ENCODE measurements at regions not wholly inside any gene's neighbourhood (a gene's known extent, or its start where the extent isn't known, plus 50 kb on each side); places are given as distances from the start of the nearest gene placed in this dataset.
A peak's percentile ranks its signal among the peaks of the same experiment; 100 is the strongest.
"Not testable (repeated sequence)": the region's sequence is repeated elsewhere in the genome, so short reads cannot be mapped to it uniquely, and the experiment has no call there.

DNA sequence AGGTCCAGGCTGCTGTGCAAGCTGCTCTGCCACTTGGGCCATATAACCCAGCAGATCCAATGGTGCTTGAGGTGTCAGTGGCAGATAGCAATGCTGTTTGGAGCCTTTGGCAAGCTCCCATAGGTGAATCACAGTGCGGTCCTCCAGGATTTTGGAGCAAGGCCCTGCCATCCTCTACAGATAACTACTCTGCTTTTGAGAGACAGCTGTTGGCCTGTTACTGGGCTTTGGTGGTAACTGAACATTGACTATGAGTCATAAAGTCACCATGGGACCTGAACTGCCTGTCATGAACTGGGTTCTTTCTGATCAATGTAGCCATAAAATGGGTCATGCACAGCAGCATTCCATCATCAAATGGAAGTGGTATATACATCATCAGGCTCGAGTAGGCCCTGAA is 92.0 kb upstream of the IGLL5 start:
- POLR2A ChIA-PET; DNase-seq; H3K4me3 Mint-ChIP-seq; H3K27me3 ChIP-seq (replicated peaks in 1 of 2; ENCODE audit: control insufficient read depth in 2 of 2, extremely low read depth in 1 of 2, insufficient read depth in 2 of 2, low read length in 1 of 2); H3K4me3 ChIP-seq (ENCODE audit: control insufficient read depth in 1 of 2, extremely low read depth in 1 of 2, low read length in 1 of 2); H3K36me3 Mint-ChIP-seq; H3K27ac ChIP-seq (ENCODE audit: low read length); CTCF ChIA-PET; H3K27me3 Mint-ChIP-seq; H3K9me3 Mint-ChIP-seq; ATAC-seq (replicated peaks in 1 of 4); H3K27ac Mint-ChIP-seq; H3K9me3 ChIP-seq; H3K36me3 ChIP-seq (ENCODE audit: control insufficient read depth in 2 of 2, extremely low read depth in 1 of 2, insufficient read depth in 1 of 2, low read length in 1 of 2): not testable (repeated sequence)
- WGBS (ENCODE audit: insufficient coverage), result no CpG with 5 or more reads among the region's 2 CpGs
- H3K4me1 ChIP-seq (ENCODE audit: control insufficient read depth in 1 of 2, extremely low read depth in 1 of 2, insufficient read depth in 2 of 2, low read length in 2 of 2), result peaks cover 8 to 27% of the 10 kb centered on the region in 2 experiments
- peaks cover 19 to 48% (median 43%) of the 10 kb centered on the region in 3 donors for H3K4me1 Mint-ChIP-seq

DNA sequence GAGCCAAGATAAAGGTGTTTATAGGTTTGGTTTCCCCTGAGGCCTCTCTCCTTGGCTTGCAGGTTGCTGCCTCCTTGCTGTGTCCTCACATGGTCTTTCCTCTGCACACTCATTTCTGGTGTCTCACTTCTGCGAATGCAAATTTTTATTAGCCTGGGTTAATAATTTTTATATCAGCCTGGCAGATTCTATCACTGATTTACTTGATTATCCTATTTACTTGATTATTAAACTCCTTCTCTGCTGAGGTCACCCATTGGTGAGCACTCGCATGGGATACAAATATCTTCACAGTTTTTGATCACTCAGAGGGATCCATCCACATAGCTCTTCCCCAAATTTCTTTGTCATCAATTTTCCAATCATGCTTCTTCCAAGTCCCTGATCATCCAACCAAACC is 90.9 kb upstream of the IGLL5 start:
- Histone ChIP-seq H3K4me1 (ENCODE audit: control insufficient read depth in 1 of 2, extremely low read depth in 1 of 2, insufficient read depth in 2 of 2, low read length in 2 of 2) (peaks cover 0 to 16% of the 10 kb centered on the region in 2 experiments), H3K27me3 (replicated peaks in 1 of 2; ENCODE audit: control insufficient read depth in 2 of 2, extremely low read depth in 1 of 2, insufficient read depth in 2 of 2, low read length in 1 of 2) (no peaks in the 10 kb centered on the region), H3K36me3 (ENCODE audit: control insufficient read depth in 2 of 2, extremely low read depth in 1 of 2, insufficient read depth in 1 of 2, low read length in 1 of 2) (no peaks in the 10 kb centered on the region), H3K4me3 (ENCODE audit: control insufficient read depth in 1 of 2, extremely low read depth in 1 of 2, low read length in 1 of 2) (no peak overlapping the region), H3K27ac (ENCODE audit: low read length) (no peak overlapping the region), H3K9me3 (no peaks in the 10 kb centered on the region)
- Mint-ChIP-seq H3K27ac (peak overlapping the region in 1 of 2 donors; percentile 8), H3K36me3 (peaks cover 2% of the 10 kb centered on the region), H3K4me1 (peaks cover 9 to 37% (median 35%) of the 10 kb centered on the region in 3 donors), H3K4me3 (no peak overlapping the region), H3K27me3 (no peaks in the 10 kb centered on the region), H3K9me3 (no peaks in the 10 kb centered on the region)
- 100% methylated on average over 1 of the region's 2 CpGs for WGBS (ENCODE audit: insufficient coverage)
- ChIA-PET CTCF (interaction anchor here in 1 of 2 donors (0.7 kb wide), 1 partner anchor 39 kb away, joined by 3 read pairs; no protein-coding TSS in a partner anchor), POLR2A (no interaction called here)
- DNase-seq (no peak), ATAC-seq (replicated peaks in 1 of 4) (no peak)

DNA sequence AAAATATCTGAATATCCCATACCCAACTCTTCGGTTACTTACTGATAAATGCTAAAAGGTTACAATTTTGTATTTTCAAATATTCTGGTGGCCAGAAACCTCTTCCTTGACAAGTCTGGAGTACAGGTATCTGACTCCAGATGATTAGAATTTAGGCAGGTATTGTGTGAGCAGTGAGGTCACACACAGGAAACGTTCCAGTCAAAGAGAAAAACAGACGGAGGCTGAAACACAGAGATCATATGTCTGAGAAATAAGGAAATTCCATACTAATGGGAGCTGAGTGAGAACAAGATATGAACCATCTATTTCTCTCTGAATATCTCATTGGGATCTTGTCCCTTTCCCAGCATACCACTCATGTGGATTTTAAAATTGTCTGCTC is 89.4 kb upstream of the IGLL5 start:
- Mint-ChIP-seq H3K9me3 (no peaks in the 10 kb centered on the region), H3K27me3 (no peaks in the 10 kb centered on the region), H3K36me3 (peaks cover 2% of the 10 kb centered on the region), H3K4me3 (no peak overlapping the region), H3K27ac (peak overlapping the region; percentile 53 to 59), H3K4me1 (peaks cover 0 to 36% (median 30%) of the 10 kb centered on the region in 3 donors)
- Histone ChIP-seq H3K36me3 (ENCODE audit: control insufficient read depth in 2 of 2, extremely low read depth in 1 of 2, insufficient read depth in 1 of 2, low read length in 1 of 2) (no peaks in the 10 kb centered on the region), H3K27ac (ENCODE audit: low read length) (no peak overlapping the region), H3K4me3 (ENCODE audit: control insufficient read depth in 1 of 2, extremely low read depth in 1 of 2, low read length in 1 of 2) (no peak overlapping the region), H3K9me3 (no peaks in the 10 kb centered on the region), H3K27me3 (replicated peaks in 1 of 2; ENCODE audit: control insufficient read depth in 2 of 2, extremely low read depth in 1 of 2, insufficient read depth in 2 of 2, low read length in 1 of 2) (no peaks in the 10 kb centered on the region), H3K4me1 (ENCODE audit: control insufficient read depth in 1 of 2, extremely low read depth in 1 of 2, insufficient read depth in 2 of 2, low read length in 2 of 2) (peaks cover 4 to 7% of the 10 kb centered on the region in 2 experiments)
- CTCF ChIA-PET, result interaction anchor here (0.8 to 1.0 kb wide), 3 partner anchors 11 to 86 kb away, joined by 3 to 4 read pairs (median 3); no protein-coding TSS in a partner anchor
- DNase-seq (no peak), ATAC-seq (replicated peaks in 1 of 4) (peak in 3 of 4 experiments; percentile 30 to 59 (median 52))
- no CpG with 5 or more reads among the region's 3 CpGs for WGBS (ENCODE audit: insufficient coverage)
- POLR2A ChIA-PET, result no interaction called here

DNA sequence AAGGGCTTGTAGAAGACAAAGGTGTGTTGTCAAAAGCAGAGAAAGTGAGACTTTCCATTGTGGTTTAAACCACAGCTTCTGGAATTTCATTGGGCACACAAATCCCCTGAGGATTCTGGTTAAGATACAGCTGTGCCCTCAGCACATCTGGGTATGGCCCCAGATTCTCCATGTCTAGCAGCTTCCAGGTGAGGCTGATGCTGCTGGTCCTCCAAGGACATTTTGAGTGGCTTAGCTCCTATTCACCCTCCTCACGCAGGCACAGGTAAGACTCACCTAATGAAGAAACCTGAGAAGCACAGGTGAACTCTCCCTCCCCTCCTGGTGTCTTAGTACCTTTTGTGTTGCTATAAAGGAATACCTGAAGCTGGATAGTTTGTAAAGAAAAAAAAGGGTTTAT is 88.9 kb upstream of the IGLL5 start:
- H3K9me3 ChIP-seq, result no peaks in the 10 kb centered on the region
- ChIA-PET POLR2A (no interaction called here), CTCF (interaction anchor here (0.8 to 1.0 kb wide), 3 partner anchors 11 to 86 kb away, joined by 3 to 4 read pairs (median 3); no protein-coding TSS in a partner anchor)
- Mint-ChIP-seq H3K9me3 (no peaks in the 10 kb centered on the region), H3K27ac (peak overlapping the region; percentile 47 to 59), H3K27me3 (no peaks in the 10 kb centered on the region), H3K4me3 (no peak overlapping the region), H3K36me3 (peaks cover 2% of the 10 kb centered on the region), H3K4me1 (peaks cover 0 to 38% (median 30%) of the 10 kb centered on the region in 3 donors)
- peaks cover 5 to 6% of the 10 kb centered on the region in 2 experiments for H3K4me1 ChIP-seq (ENCODE audit: control insufficient read depth in 1 of 2, extremely low read depth in 1 of 2, insufficient read depth in 2 of 2, low read length in 2 of 2)
- DNase-seq (no peak), ATAC-seq (replicated peaks in 1 of 4) (no peak)
- no peaks in the 10 kb centered on the region for H3K27me3 ChIP-seq (replicated peaks in 1 of 2; ENCODE audit: control insufficient read depth in 2 of 2, extremely low read depth in 1 of 2, insufficient read depth in 2 of 2, low read length in 1 of 2)
- H3K36me3 ChIP-seq (ENCODE audit: control insufficient read depth in 2 of 2, extremely low read depth in 1 of 2, insufficient read depth in 1 of 2, low read length in 1 of 2), result no peaks in the 10 kb centered on the region
- H3K4me3 ChIP-seq (ENCODE audit: control insufficient read depth in 1 of 2, extremely low read depth in 1 of 2, low read length in 1 of 2), result no peak overlapping the region
- no CpG with 5 or more reads among the region's 1 CpG for WGBS (ENCODE audit: insufficient coverage)
- no peak overlapping the region for H3K27ac ChIP-seq (ENCODE audit: low read length)

DNA sequence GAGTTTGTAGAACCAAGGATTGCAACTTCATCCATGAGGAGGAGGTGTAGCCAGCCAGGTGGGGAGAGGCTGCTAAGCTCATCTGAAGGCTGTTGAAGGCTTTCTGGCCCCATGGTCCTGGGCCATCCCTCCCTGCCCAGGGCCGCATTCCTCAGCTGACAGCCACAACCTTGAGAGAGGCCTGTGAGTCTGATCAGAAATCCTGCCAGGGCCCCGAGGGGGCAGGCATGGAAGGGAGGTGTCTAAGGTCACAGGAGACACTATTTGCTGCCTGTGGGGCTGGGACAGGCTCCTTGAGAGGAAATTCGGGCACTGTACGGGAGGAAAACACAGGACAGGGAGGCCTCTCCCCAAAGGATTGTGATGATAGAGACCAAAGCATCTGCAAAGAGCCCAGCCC is 88.1 kb upstream of the IGLL5 start:
- H3K36me3 Mint-ChIP-seq, result peaks cover 2% of the 10 kb centered on the region
- no peak overlapping the region for H3K4me3 Mint-ChIP-seq
- Histone ChIP-seq H3K36me3 (ENCODE audit: control insufficient read depth in 2 of 2, extremely low read depth in 1 of 2, insufficient read depth in 1 of 2, low read length in 1 of 2) (no peaks in the 10 kb centered on the region), H3K27ac (ENCODE audit: low read length) (no peak overlapping the region), H3K4me3 (ENCODE audit: control insufficient read depth in 1 of 2, extremely low read depth in 1 of 2, low read length in 1 of 2) (no peak overlapping the region), H3K27me3 (replicated peaks in 1 of 2; ENCODE audit: control insufficient read depth in 2 of 2, extremely low read depth in 1 of 2, insufficient read depth in 2 of 2, low read length in 1 of 2) (no peaks in the 10 kb centered on the region), H3K4me1 (ENCODE audit: control insufficient read depth in 1 of 2, extremely low read depth in 1 of 2, insufficient read depth in 2 of 2, low read length in 2 of 2) (peaks cover 5 to 6% of the 10 kb centered on the region in 2 experiments), H3K9me3 (no peaks in the 10 kb centered on the region)
- WGBS (ENCODE audit: insufficient coverage), result 90% methylated on average over 3 of the region's 4 CpGs
- CTCF ChIA-PET, result interaction anchor here in 1 of 2 donors (0.6 kb wide), 1 partner anchor 90 kb away, joined by 3 read pairs; no protein-coding TSS in a partner anchor
- DNase-seq, result no peak
- no peaks in the 10 kb centered on the region for H3K9me3 Mint-ChIP-seq
- H3K27me3 Mint-ChIP-seq, result no peaks in the 10 kb centered on the region
- no peak for ATAC-seq (replicated peaks in 1 of 4)
- H3K4me1 Mint-ChIP-seq, result peaks cover 0 to 41% (median 32%) of the 10 kb centered on the region in 3 donors
- H3K27ac Mint-ChIP-seq, result peak overlapping the region in 1 of 2 donors; percentile 16
- POLR2A ChIA-PET, result no interaction called here

DNA sequence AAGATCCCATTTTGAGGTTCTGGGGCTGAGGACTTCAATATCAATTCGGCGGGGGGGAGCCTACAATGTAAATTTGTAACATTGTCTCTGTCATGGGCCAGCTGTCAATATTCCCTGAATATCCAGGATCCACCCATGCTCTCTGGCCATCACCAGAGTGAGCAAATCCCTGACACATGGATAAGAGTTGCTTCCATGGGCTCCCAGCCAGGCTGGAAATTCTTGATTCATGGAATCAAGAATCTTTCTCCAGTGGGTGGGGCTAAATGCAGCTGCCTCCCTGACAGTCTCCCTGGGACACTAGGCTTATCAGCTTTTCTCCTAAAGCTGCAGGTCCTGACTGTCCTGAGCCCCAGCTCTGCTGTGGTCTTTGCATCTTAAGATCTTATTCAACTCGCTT is 86.9 kb upstream of the IGLL5 start:
- DNase-seq (no peak), ATAC-seq (replicated peaks in 1 of 4) (no peak)
- peaks cover 0 to 45% (median 34%) of the 10 kb centered on the region in 3 donors for H3K4me1 Mint-ChIP-seq
- H3K9me3 ChIP-seq, result no peaks in the 10 kb centered on the region
- H3K4me1 ChIP-seq (ENCODE audit: control insufficient read depth in 1 of 2, extremely low read depth in 1 of 2, insufficient read depth in 2 of 2, low read length in 2 of 2), result peaks cover 5 to 6% of the 10 kb centered on the region in 2 experiments
- ChIA-PET CTCF (no interaction called here), POLR2A (no interaction called here)
- no peaks in the 10 kb centered on the region for H3K27me3 Mint-ChIP-seq
- H3K4me3 ChIP-seq (ENCODE audit: control insufficient read depth in 1 of 2, extremely low read depth in 1 of 2, low read length in 1 of 2), result no peak overlapping the region
- no peaks in the 10 kb centered on the region for H3K36me3 ChIP-seq (ENCODE audit: control insufficient read depth in 2 of 2, extremely low read depth in 1 of 2, insufficient read depth in 1 of 2, low read length in 1 of 2)
- WGBS (ENCODE audit: insufficient coverage), result 93% methylated on average over 3 of the region's 3 CpGs
- H3K36me3 Mint-ChIP-seq, result no peaks in the 10 kb centered on the region
- no peak overlapping the region for H3K27ac ChIP-seq (ENCODE audit: low read length)
- H3K9me3 Mint-ChIP-seq, result no peaks in the 10 kb centered on the region
- H3K4me3 Mint-ChIP-seq, result no peak overlapping the region
- H3K27me3 ChIP-seq (replicated peaks in 1 of 2; ENCODE audit: control insufficient read depth in 2 of 2, extremely low read depth in 1 of 2, insufficient read depth in 2 of 2, low read length in 1 of 2), result no peaks in the 10 kb centered on the region
- H3K27ac Mint-ChIP-seq, result no peak overlapping the region
